ENCODE measurements at regions not wholly inside any gene's neighbourhood (a gene's known extent, or its start where the extent isn't known, plus 50 kb on each side); places are given as distances from the start of the nearest gene placed in this dataset.

DNA sequence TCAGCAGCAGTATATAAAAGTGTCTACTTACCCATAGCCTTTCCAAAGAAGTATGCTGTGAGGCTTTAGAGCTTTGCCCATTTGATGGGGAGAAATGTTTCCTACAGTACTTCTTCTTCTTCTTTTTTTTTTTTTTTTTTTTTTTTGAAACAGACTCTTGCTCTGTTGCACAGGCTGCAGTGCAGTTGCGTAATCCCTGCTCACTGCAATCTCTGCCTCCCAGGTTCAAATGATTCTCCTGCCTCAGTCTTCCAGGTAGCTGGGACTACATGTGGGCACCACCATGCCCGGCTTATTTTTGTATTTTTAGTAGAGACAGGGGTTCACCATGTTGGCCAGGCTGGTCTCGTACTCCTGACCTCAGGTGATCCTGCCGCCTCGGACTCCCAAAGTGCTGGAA lies 101.7 kb upstream of the TMEM26 start:
- TF ChIP-seq, protein P1, sequence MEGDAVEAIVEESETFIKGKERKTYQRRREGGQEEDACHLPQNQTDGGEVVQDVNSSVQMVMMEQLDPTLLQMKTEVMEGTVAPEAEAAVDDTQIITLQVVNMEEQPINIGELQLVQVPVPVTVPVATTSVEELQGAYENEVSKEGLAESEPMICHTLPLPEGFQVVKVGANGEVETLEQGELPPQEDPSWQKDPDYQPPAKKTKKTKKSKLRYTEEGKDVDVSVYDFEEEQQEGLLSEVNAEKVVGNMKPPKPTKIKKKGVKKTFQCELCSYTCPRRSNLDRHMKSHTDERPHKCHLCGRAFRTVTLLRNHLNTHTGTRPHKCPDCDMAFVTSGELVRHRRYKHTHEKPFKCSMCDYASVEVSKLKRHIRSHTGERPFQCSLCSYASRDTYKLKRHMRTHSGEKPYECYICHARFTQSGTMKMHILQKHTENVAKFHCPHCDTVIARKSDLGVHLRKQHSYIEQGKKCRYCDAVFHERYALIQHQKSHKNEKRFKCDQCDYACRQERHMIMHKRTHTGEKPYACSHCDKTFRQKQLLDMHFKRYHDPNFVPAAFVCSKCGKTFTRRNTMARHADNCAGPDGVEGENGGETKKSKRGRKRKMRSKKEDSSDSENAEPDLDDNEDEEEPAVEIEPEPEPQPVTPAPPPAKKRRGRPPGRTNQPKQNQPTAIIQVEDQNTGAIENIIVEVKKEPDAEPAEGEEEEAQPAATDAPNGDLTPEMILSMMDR (IDR thresholded peaks at IDR 0.05; ENCODE audit: low read depth, low read length, missing control alignments) = no peak
- DNase-seq (ENCODE audit: low read depth) = no peak
- in situ Hi-C loops (cut with HindIII; ENCODE audit: low sequenced_read_pairs) = no loop called here

DNA sequence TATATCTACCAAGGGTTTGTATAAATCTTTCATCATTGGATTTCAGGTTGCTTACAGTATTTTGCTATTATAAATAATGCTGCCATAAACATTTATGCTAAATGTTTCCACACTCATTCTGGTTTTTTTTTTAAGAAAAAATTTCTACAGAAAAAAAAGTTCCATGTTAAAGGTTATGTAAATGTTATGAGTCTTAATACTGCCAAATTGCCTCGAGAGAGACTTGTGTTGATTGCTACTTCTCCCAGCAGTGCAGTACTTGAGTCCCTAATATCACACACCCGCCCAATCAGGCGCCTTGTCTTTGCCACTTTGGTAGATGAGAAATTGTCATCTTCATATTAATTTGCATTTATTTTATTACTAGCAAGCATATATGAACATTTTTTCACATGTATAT lies 96.7 kb upstream of the TMEM26 start:
- H3K4me3 ChIP-seq (ENCODE audit: low read depth, low read length) = no peak overlapping the region
- DNase-seq (ENCODE audit: low read depth) = no peak
- in situ Hi-C loops (cut with HindIII; ENCODE audit: low sequenced_read_pairs) = no loop called here
- TF ChIP-seq, protein P1 (IDR thresholded peaks at IDR 0.05; ENCODE audit: low read depth, low read length, missing control alignments) = no peak

More for the DNA sequence above, 101.7 kb upstream of the TMEM26 start:
- no peak overlapping the region for H3K4me3 ChIP-seq (ENCODE audit: low read depth, low read length)

DNA sequence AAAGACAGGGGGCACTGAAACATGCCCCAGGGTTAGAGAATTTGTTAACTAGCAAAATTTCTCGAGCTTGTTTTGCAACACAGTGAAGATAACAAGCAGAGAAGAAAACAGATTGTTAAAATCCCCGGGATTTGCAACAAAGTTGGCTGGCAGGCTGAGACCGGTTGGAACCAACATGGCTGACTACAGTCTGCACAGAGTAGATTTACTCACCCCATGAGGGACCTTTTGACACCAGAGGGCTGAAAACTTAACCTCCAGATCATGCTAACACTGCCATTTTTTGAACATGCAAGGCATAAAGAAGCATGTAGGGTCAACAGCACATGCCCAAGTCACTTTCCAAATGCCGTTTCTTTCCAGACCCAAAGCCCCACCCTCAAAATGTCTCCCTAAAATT lies 95.2 kb upstream of the TMEM26 start:
- H3K4me3 ChIP-seq (ENCODE audit: low read depth, low read length) = no peak overlapping the region
- in situ Hi-C loops (cut with HindIII; ENCODE audit: low sequenced_read_pairs) = no loop called here
- TF ChIP-seq, protein P1 (IDR thresholded peaks at IDR 0.05; ENCODE audit: low read depth, low read length, missing control alignments) = no peak
- no peak for DNase-seq (ENCODE audit: low read depth)

DNA sequence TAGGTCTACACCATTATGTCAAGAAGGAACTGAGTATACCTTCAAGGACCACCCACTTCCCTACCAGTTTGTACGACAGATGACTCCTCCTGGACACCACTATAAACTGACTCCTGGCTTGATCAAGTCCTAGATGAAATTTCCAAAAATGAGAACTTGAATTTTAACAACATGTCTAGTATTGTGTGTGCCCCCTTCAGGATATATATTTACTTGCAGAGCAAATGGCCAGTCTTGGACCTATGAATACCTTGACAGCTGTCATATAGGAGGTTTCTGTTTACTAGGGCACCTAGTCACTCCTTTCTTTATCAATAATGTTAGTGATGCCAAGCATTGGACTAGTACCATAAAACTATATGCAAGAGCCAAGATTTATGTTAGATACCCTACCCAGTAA lies 94.1 kb upstream of the TMEM26 start:
- no peak overlapping the region for H3K4me3 ChIP-seq (ENCODE audit: low read depth, low read length)
- TF ChIP-seq, protein P1 (IDR thresholded peaks at IDR 0.05; ENCODE audit: low read depth, low read length, missing control alignments) = no peak
- in situ Hi-C loops (cut with HindIII; ENCODE audit: low sequenced_read_pairs) = no loop called here
- no peak for DNase-seq (ENCODE audit: low read depth)

DNA sequence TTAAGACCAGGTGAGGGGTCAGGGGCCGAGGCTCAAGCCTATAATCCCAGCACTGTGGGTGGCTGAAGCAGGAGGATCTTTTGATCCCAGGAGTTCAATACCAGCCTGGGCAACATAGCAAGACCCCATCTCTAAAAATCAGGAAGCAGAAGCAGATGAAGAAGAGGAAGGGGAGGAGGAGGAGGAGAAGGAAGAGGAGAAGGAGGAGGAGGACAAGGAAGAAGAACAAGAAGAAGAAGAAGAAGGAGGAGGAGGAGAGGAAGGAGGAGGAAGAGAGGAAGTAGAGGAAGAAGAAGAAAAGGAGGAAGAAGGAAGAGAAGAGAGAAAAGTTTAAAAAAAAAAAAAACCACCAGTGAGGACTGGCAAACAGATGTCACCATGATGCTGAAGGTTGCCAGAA lies 92.0 kb upstream of the TMEM26 start:
- DNase-seq (ENCODE audit: low read depth) = no peak
- in situ Hi-C loops (cut with HindIII; ENCODE audit: low sequenced_read_pairs) = no loop called here
- TF ChIP-seq, protein P1 (IDR thresholded peaks at IDR 0.05; ENCODE audit: low read depth, low read length, missing control alignments) = no peak
- H3K4me3 ChIP-seq (ENCODE audit: low read depth, low read length) = no peak overlapping the region

DNA sequence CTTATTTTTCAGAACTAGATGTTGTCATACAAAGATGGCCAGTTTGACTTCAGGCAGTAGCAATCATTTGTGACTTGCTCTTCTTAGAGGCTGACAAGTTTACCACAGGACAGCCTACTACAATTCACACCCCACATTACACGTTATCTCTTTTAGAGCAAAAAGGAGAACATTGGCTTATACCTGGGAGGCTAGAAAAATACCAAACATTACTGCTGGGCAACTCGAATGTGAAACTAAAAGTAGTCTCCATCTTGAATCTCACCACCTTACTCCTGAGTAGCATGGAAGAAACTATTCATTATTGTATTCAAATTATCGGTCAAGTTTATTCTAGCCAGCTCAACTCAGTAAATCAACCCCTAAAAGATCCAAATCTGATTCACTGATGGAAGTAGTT lies 90.7 kb upstream of the TMEM26 start:
- in situ Hi-C loops (cut with HindIII; ENCODE audit: low sequenced_read_pairs) = no loop called here
- no peak for DNase-seq (ENCODE audit: low read depth)
- no peak overlapping the region for H3K4me3 ChIP-seq (ENCODE audit: low read depth, low read length)
- TF ChIP-seq, protein P1 (IDR thresholded peaks at IDR 0.05; ENCODE audit: low read depth, low read length, missing control alignments) = no peak

DNA sequence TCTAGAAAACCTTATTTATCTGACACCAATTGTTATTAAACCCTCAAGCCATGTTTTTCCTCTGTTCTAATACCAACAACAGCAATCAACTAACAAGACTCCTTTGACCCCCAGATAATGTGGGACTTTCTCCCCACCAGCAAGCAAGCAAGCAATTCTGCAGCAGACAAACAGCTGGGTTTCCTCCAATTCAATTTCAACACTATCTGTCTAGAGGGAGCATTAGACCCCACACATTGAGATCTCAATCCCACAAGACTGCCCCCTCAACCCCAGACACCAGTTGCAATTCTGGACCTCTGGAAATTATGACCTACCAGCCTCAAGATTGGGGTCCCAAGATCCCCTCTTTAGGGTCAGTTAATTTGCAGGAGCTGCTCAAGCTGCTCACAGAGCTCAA lies 89.4 kb upstream of the TMEM26 start:
- in situ Hi-C loops (cut with HindIII; ENCODE audit: low sequenced_read_pairs) = no loop called here
- TF ChIP-seq, protein P1 (IDR thresholded peaks at IDR 0.05; ENCODE audit: low read depth, low read length, missing control alignments) = no peak
- DNase-seq (ENCODE audit: low read depth) = no peak
- no peak overlapping the region for H3K4me3 ChIP-seq (ENCODE audit: low read depth, low read length)

All from astrocyte of the cerebellum (primary cell).